Keratinocyte (primary cell): ENCODE measurements at regions not wholly inside any gene's neighbourhood (a gene's known extent, or its start where the extent isn't known, plus 50 kb on each side); places are given as distances from the start of the nearest gene placed in this dataset.
A peak's percentile ranks its signal among the peaks of the same experiment; 100 is the strongest.

ENCODE experiments used
- DNase-seq: peaks from one replicate; pipeline ENCODE4 v3.0.0-alpha.2; 2011; ENCODE audit warnings: low read depth, missing footprints, low spot score
- FAIRE-seq: peaks from 2 replicates; lab custom pipeline; 2011; peaks lifted over from hg19 to GRCh38; lab: Jason Lieb, UNC
- H2AFZ ChIP-seq: 2 replicates; pipeline ENCODE4 v1.6.0; 2012; ENCODE audit warnings: low read length, control low read depth, inconsistent platforms; ENCODE audit not compliant: control insufficient read depth
- H3K27ac ChIP-seq: 2 replicates; pipeline ENCODE4 v1.5.1; 2011; ENCODE audit warnings: low read length; ENCODE audit not compliant: control insufficient read depth, insufficient read depth
- H3K27me3 ChIP-seq: 3 replicates; pipeline ENCODE4 v1.6.0; 2011; ENCODE audit warnings: low read length; ENCODE audit not compliant: control insufficient read depth, insufficient read depth; ENCODE audit errors: extremely low read depth
- H3K36me3 ChIP-seq, 2 experiments: 2 replicates in 1 of 2; 3 replicates in 1 of 2; pipeline ENCODE4 v1.5.1; 2011; ENCODE audit warnings: low read length in 2 of 2, mild to moderate bottlenecking in 1 of 2; ENCODE audit not compliant: control insufficient read depth in 2 of 2, insufficient read depth in 2 of 2; ENCODE audit errors: extremely low read depth in 1 of 2
- H3K4me1 ChIP-seq: 3 replicates; pipeline ENCODE4 v1.5.1; 2011; ENCODE audit warnings: low read length; ENCODE audit not compliant: control insufficient read depth, insufficient read depth; ENCODE audit errors: extremely low read depth
- H3K4me2 ChIP-seq: 3 replicates; pipeline ENCODE4 v1.6.0; 2011; ENCODE audit warnings: low read depth, low read length; ENCODE audit not compliant: control insufficient read depth, insufficient read depth; ENCODE audit errors: extremely low read depth
- H3K4me3 ChIP-seq, 3 experiments: fragments of 200-600 bp in 1 of 3; sonication (generic) in 1 of 3; 2 replicates in 2 of 3; 3 replicates in 1 of 3; pipeline ENCODE4 v1.5.1; 2011 to 2016; ENCODE audit warnings: low read length in 3 of 3, mild to moderate bottlenecking in 3 of 3, control low read depth in 2 of 3, inconsistent platforms in 1 of 3, low read depth in 1 of 3, mixed read lengths in 1 of 3, mixed run types in 1 of 3, moderate library complexity in 1 of 3; ENCODE audit not compliant: control insufficient read depth in 2 of 3, insufficient read depth in 2 of 3; ENCODE audit errors: extremely low read depth in 1 of 3
- H3K79me2 ChIP-seq: 2 replicates; pipeline ENCODE4 v1.6.0; 2012; ENCODE audit warnings: low read length; ENCODE audit not compliant: control insufficient read depth, insufficient read depth
- H3K9ac ChIP-seq: 3 replicates; pipeline ENCODE4 v1.6.0; 2011; ENCODE audit warnings: low read length; ENCODE audit not compliant: control insufficient read depth, insufficient read depth; ENCODE audit errors: extremely low read depth
- H3K9me1 ChIP-seq: 3 replicates; pipeline ENCODE4 v1.6.0; 2011; ENCODE audit warnings: low read length; ENCODE audit not compliant: control insufficient read depth, insufficient read depth; ENCODE audit errors: extremely low read depth
- H3K9me3 ChIP-seq: 2 replicates; pipeline ENCODE4 v1.5.1; 2012; ENCODE audit warnings: low read depth, low read length; ENCODE audit not compliant: control insufficient read depth
- H4K20me1 ChIP-seq: 3 replicates; pipeline ENCODE4 v1.6.0; 2011; ENCODE audit warnings: low read length; ENCODE audit not compliant: control insufficient read depth, insufficient read depth; ENCODE audit errors: extremely low read depth
- EZH2 ChIP-seq: IDR thresholded peaks from one replicate; pipeline ENCODE4 v1.6.1; 2012; ENCODE audit warnings: inconsistent platforms, mild to moderate bottlenecking, low read length, moderate library complexity
- dilution Hi-C: fragments of 300-500 bp; cut with MboI; formaldehyde crosslinking; loops from one replicate; pipeline ENCODE4 v1.7.0; 2020; ENCODE audit warnings: low sequenced_read_pairs; ENCODE audit not compliant: extremely low pct_ligation_motif_present
- TF ChIP-seq, protein P1 (sequence below), 3 experiments: IDR thresholded peaks in 1 of 3; conservative IDR thresholded peaks in 1 of 3; optimal IDR thresholded peaks in 1 of 3; 2 replicates in 2 of 3; 3 replicates in 1 of 3; pipeline versions ENCODE3 to v1.5.1; 2011; ENCODE audit warnings: low read length in 3 of 3, mild to moderate bottlenecking in 3 of 3, moderate library complexity in 2 of 3, control low read depth in 1 of 3, inconsistent platforms in 1 of 3; ENCODE audit not compliant: insufficient read depth in 2 of 3; ENCODE audit errors: extremely low read depth in 1 of 3

DNA sequence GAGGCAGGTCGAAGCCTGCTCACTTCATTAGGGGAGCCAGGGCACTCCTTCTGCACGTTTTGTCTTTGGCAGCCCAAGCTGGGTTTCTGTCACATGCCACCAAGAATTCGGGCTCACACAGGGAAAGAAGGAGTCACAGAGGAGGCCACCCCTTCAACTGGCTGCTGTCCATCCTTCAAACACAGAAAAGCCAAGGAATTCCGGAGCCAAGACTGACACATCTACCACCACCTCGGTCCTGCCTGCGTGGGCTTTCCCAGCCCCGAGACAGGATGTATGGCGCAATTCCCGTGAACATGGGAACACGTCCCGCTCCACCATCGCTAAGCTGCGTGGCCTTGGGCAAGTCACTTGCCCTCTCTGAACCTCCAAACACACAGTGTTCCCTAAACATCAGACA, 70.4 kb downstream of the NCOR2 start:
- FAIRE-seq (no peak), DNase-seq (no peak)
- TF ChIP-seq, protein P1, sequence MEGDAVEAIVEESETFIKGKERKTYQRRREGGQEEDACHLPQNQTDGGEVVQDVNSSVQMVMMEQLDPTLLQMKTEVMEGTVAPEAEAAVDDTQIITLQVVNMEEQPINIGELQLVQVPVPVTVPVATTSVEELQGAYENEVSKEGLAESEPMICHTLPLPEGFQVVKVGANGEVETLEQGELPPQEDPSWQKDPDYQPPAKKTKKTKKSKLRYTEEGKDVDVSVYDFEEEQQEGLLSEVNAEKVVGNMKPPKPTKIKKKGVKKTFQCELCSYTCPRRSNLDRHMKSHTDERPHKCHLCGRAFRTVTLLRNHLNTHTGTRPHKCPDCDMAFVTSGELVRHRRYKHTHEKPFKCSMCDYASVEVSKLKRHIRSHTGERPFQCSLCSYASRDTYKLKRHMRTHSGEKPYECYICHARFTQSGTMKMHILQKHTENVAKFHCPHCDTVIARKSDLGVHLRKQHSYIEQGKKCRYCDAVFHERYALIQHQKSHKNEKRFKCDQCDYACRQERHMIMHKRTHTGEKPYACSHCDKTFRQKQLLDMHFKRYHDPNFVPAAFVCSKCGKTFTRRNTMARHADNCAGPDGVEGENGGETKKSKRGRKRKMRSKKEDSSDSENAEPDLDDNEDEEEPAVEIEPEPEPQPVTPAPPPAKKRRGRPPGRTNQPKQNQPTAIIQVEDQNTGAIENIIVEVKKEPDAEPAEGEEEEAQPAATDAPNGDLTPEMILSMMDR (optimal IDR thresholded peaks at IDR 0.05 in 1 of 3, IDR thresholded peaks at IDR 0.05 in 1 of 3, conservative IDR thresholded peaks at IDR 0.05 in 1 of 3; ENCODE audit: extremely low read depth in 1 of 3, insufficient read depth in 2 of 3, low read length in 3 of 3), result no peak
- no peak for TF ChIP-seq EZH2
- no peak overlapping the region for H3K4me3 ChIP-seq
- peaks cover 42% of the 10 kb centered on the region for H3K4me1 ChIP-seq
- H3K4me2 ChIP-seq, result peak overlapping the region; percentile 17
- H3K9me1 ChIP-seq, result peaks cover 2% of the 10 kb centered on the region
- H3K79me2 ChIP-seq, result peaks cover 72% of the 10 kb centered on the region
- no peak overlapping the region for H3K9ac ChIP-seq
- H3K27ac ChIP-seq, result peak overlapping the region; percentile 7
- no peak overlapping the region for H2AFZ ChIP-seq
- peaks cover 17% of the 10 kb centered on the region for H4K20me1 ChIP-seq
- H3K9me3 ChIP-seq, result no peaks in the 10 kb centered on the region
- dilution Hi-C loops, result no loop called here
- H3K27me3 ChIP-seq, result no peaks in the 10 kb centered on the region
- peaks cover 16 to 18% of the 10 kb centered on the region in 2 experiments for H3K36me3 ChIP-seq

DNA sequence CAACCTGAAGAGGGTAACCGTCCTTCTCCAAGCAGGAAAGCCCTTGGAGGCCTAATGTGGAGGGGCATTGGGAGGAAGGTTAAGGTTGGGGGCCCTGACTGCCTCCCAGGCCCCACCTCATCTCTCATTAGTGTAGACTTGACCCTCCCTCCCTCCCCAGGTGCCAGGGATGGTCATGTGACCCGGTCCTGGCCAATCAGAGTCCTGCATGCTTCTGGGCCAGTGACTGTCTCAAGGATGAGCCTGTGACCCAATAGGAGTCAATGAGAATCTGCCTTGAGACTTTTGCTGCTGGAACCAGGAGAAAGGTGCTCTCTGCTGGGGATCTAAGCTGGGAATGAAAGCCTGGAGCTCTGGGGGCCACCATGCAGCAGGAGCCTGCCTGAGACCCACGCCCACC, 70.8 kb downstream of the NCOR2 start:
- H3K36me3 ChIP-seq, result peaks cover 21 to 22% of the 10 kb centered on the region in 2 experiments
- H3K9me1 ChIP-seq, result peaks cover 2% of the 10 kb centered on the region
- dilution Hi-C loops, result no loop called here
- H3K79me2 ChIP-seq, result peaks cover 73% of the 10 kb centered on the region
- H2AFZ ChIP-seq, result no peak overlapping the region
- no peaks in the 10 kb centered on the region for H3K9me3 ChIP-seq
- peak; percentile 5 for FAIRE-seq
- no peaks in the 10 kb centered on the region for H3K27me3 ChIP-seq
- H3K4me2 ChIP-seq, result no peak overlapping the region
- peaks cover 20% of the 10 kb centered on the region for H4K20me1 ChIP-seq
- no peak for DNase-seq
- H3K4me3 ChIP-seq, result no peak overlapping the region
- TF ChIP-seq EZH2, result no peak
- TF ChIP-seq, protein P1 (optimal IDR thresholded peaks at IDR 0.05 in 1 of 3, IDR thresholded peaks at IDR 0.05 in 1 of 3, conservative IDR thresholded peaks at IDR 0.05 in 1 of 3; ENCODE audit: extremely low read depth in 1 of 3, insufficient read depth in 2 of 3, low read length in 3 of 3), result no peak
- H3K27ac ChIP-seq, result peak overlapping the region; percentile 7
- H3K9ac ChIP-seq, result no peak overlapping the region
- H3K4me1 ChIP-seq, result peaks cover 42% of the 10 kb centered on the region
